ENCODE measurements at regions not wholly inside any gene's neighbourhood (a gene's known extent, or its start where the extent isn't known, plus 50 kb on each side); places are given as distances from the start of the nearest gene placed in this dataset.

DNA sequence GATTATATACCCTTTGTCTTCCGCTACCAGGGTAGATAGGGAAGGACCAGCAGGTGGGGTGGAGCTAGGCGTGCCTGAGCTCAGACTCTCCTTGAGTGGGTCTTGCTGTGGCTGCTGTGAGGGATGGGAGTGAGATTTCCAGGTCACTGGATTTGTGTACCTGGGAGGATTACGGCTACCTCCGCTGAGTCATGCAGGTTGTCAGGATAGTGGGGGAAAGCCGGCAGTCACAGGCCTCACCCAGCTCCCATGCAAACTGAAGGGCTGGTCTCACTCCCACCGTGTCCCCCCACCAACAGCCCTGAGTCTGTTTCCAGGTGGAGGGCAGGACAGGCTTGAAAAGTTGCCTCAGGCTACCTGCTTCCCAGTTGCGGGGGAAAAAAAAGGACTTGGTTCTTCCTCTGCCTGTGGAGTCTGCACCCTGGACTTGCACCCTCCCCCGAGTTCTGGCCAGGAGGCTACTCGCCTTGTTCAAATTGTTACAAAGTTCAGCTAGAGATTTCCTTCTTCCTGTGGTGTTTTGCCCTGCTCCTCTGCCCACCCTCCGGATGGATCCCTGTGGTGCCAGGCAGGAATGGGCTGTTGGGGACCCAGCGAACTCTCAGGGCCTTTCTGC is 268.3 kb downstream of the VAPA start:
- H3K27ac Mint-ChIP-seq: no peak overlapping the region
- H3K27me3 Mint-ChIP-seq (ENCODE audit: low read depth): peaks cover 2% of the 10 kb centered on the region
- no peaks in the 10 kb centered on the region for H3K36me3 Mint-ChIP-seq
- TF ChIP-seq, protein P1, sequence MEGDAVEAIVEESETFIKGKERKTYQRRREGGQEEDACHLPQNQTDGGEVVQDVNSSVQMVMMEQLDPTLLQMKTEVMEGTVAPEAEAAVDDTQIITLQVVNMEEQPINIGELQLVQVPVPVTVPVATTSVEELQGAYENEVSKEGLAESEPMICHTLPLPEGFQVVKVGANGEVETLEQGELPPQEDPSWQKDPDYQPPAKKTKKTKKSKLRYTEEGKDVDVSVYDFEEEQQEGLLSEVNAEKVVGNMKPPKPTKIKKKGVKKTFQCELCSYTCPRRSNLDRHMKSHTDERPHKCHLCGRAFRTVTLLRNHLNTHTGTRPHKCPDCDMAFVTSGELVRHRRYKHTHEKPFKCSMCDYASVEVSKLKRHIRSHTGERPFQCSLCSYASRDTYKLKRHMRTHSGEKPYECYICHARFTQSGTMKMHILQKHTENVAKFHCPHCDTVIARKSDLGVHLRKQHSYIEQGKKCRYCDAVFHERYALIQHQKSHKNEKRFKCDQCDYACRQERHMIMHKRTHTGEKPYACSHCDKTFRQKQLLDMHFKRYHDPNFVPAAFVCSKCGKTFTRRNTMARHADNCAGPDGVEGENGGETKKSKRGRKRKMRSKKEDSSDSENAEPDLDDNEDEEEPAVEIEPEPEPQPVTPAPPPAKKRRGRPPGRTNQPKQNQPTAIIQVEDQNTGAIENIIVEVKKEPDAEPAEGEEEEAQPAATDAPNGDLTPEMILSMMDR (IDR thresholded peaks at IDR 0.05; ENCODE audit: unreplicated experiment): no peak
- peaks cover 19% of the 10 kb centered on the region for H3K9me3 Mint-ChIP-seq
- DNase-seq (ENCODE audit: low spot score in 2 of 2, unreplicated experiment in 2 of 2): no peak
- H3K4me1 Mint-ChIP-seq: peaks cover 5% of the 10 kb centered on the region
- no peak overlapping the region for H3K4me3 Mint-ChIP-seq

DNA sequence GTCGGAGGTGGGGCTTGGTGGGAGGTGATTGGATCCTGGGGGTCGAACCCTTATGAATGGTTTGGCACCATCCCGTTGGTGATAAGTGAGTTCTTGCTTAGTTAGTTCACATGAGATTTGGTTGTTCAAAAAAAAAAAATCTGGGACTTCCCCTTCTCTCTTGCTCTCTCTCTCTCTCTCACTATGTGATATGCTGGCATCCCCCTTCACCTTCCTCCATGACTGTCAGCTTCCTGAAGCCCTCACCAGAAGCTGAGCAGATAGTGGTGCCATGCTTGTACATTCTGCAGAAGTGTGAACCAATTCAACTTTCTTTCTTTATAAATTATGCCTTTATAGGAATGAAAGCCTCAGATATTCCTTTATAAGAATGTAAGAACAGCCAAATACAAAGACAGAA is 269.7 kb upstream of the APCDD1 start:
- TF ChIP-seq, protein P1 (IDR thresholded peaks at IDR 0.05; ENCODE audit: unreplicated experiment): no peak
- Mint-ChIP-seq H3K36me3 (no peaks in the 10 kb centered on the region), H3K27me3 (ENCODE audit: low read depth) (no peaks in the 10 kb centered on the region), H3K4me1 (peaks cover 5% of the 10 kb centered on the region), H3K9me3 (peaks cover 9% of the 10 kb centered on the region), H3K4me3 (no peak overlapping the region), H3K27ac (no peak overlapping the region)
- DNase-seq (ENCODE audit: low spot score in 2 of 2, unreplicated experiment in 2 of 2): no peak

DNA sequence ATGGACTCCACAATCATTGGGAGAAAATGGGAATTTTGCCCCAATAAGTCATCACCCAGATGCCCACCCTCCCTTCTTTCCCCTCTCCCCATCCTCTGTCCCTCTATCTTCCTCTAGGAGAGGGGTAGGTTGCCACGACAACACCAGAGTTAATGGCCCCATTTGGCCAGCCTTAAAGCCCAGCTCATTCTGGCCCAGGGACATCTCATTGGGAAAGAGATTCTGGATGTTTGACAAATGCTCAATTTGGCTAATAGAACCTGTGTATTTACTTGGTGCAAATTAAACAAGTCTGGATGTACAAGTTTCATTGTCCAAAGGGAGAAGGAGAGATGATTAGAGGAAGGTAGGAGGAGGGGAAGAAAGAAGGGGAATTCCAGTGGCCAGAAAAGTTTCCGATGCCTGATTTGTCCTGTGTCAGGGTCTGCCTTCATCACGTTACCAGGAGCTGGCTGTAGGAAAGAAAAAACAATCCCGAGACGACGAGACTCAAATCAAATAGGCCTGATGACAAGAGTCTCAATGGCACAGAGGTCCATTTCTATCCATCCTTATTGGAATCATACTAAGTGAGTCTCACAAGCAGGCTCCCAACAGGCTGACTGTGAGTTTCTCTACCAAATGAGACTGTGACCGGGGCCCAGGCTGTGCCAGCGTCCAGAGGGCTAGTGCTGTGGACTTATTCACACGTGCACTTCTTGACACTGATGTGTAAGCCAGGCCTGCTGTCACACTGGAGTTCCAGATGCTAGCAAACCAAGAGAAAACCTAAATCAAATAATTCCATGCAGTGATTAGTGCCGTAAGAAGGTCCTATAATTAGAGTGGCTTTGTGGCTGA is 265.2 kb upstream of the APCDD1 start:
- Mint-ChIP-seq H3K4me1 (peaks cover 2% of the 10 kb centered on the region), H3K36me3 (no peaks in the 10 kb centered on the region), H3K9me3 (peaks cover 3% of the 10 kb centered on the region), H3K27ac (no peak overlapping the region), H3K4me3 (no peak overlapping the region), H3K27me3 (ENCODE audit: low read depth) (no peaks in the 10 kb centered on the region)
- TF ChIP-seq, protein P1 (IDR thresholded peaks at IDR 0.05; ENCODE audit: unreplicated experiment): no peak
- no peak for DNase-seq (ENCODE audit: low spot score in 2 of 2, unreplicated experiment in 2 of 2)

DNA sequence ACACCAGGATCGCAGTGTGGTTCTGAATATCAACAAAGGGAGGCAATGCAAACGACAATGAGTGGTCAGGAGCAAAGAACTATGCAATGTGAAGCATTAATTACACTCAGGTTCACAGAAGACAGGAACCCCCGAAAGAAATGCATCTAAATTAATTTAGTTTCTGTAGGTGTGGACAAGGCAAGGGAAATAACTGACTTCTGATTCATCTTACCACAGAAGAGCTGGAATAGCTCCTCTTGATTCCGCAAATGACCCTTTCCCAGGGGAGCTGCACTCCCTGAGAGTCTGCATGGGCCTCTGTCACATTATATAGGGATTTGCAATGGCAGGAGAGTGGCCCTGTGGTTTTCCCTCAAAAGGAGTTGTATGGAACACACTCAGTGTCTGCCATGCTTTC is 263.9 kb upstream of the APCDD1 start:
- peaks cover 2% of the 10 kb centered on the region for H3K4me1 Mint-ChIP-seq
- no peak overlapping the region for H3K4me3 Mint-ChIP-seq
- H3K9me3 Mint-ChIP-seq: no peaks in the 10 kb centered on the region
- H3K27ac Mint-ChIP-seq: no peak overlapping the region
- TF ChIP-seq, protein P1 (IDR thresholded peaks at IDR 0.05; ENCODE audit: unreplicated experiment): no peak
- H3K27me3 Mint-ChIP-seq (ENCODE audit: low read depth): no peaks in the 10 kb centered on the region
- no peaks in the 10 kb centered on the region for H3K36me3 Mint-ChIP-seq
- DNase-seq (ENCODE audit: low spot score in 2 of 2, unreplicated experiment in 2 of 2): no peak

DNA sequence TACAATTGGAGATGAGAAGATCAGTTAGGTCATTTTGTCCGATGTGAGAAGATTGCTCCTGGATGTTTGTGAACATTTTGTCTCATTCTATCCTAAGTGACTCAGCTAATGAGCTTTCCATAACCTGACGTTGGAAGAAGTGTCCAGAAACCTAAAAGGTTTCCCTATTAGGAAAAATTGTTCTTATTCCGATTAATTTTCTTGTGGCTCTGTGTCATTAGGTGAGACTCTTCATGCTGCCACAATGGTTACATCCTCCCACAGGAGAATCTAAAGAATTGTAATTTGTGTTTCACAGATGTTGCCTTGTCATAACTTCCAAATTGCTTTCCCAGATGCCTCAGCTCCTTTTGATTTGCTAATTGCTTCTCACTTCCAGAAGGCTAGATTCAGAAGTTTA is 261.0 kb upstream of the APCDD1 start:
- no peak overlapping the region for H3K27ac Mint-ChIP-seq
- no peaks in the 10 kb centered on the region for H3K27me3 Mint-ChIP-seq (ENCODE audit: low read depth)
- peaks cover 3% of the 10 kb centered on the region for H3K9me3 Mint-ChIP-seq
- no peak overlapping the region for H3K4me3 Mint-ChIP-seq
- no peak for DNase-seq (ENCODE audit: low spot score in 2 of 2, unreplicated experiment in 2 of 2)
- no peaks in the 10 kb centered on the region for H3K36me3 Mint-ChIP-seq
- TF ChIP-seq, protein P1 (IDR thresholded peaks at IDR 0.05; ENCODE audit: unreplicated experiment): no peak
- no peaks in the 10 kb centered on the region for H3K4me1 Mint-ChIP-seq
